Lower lobe of right lung (tissue), 2 donors: ENCODE measurements at regions not wholly inside any gene's neighbourhood (a gene's known extent, or its start where the extent isn't known, plus 50 kb on each side); places are given as distances from the start of the nearest gene placed in this dataset.

Source experiments
- ATAC-seq, 2 donors: fragments of 200-7000 bp; cut with Tn5 transposase; one replicate each; pipeline ENCODE4 v1.9.1; 2020 to 2022; ENCODE audit warnings: mild to moderate bottlenecking in 2 of 2, moderate library complexity in 2 of 2
- DNase-seq: peaks from one replicate; pipeline ENCODE4 v3.0.0-alpha.2; 2020
- H3K27ac ChIP-seq: fragments of 200-600 bp; one replicate; pipeline ENCODE4 v1.8.0; 2022
- H3K27me3 ChIP-seq: fragments of 200-600 bp; one replicate; pipeline ENCODE4 v1.8.0; 2022; ENCODE audit warnings: low read depth
- H3K36me3 ChIP-seq: fragments of 200-600 bp; one replicate; pipeline ENCODE4 v1.8.0; 2022; ENCODE audit warnings: mild to moderate bottlenecking
- H3K4me1 ChIP-seq: fragments of 200-600 bp; one replicate; pipeline ENCODE4 v1.8.0; 2022
- H3K4me3 ChIP-seq: fragments of 200-600 bp; one replicate; pipeline ENCODE4 v1.8.0; 2022; ENCODE audit warnings: mild to moderate bottlenecking
- H3K9me3 ChIP-seq: fragments of 200-600 bp; one replicate; pipeline ENCODE4 v1.8.0; 2022
- CTCF ChIP-seq: fragments of 200-600 bp; IDR thresholded peaks from one replicate; pipeline ENCODE4 v1.8.0; 2022; ENCODE audit warnings: antibody characterized with exemption, mild to moderate bottlenecking
- intact Hi-C: fragments of 100-400 bp; cut with DNase I; formaldehyde crosslinking; loops from one replicate; pipeline ENCODE4 v1.11.0; 2022
- donor health status: DM: no; HTN: yes; CAD: no; lungs with severe emphysema.

DNA sequence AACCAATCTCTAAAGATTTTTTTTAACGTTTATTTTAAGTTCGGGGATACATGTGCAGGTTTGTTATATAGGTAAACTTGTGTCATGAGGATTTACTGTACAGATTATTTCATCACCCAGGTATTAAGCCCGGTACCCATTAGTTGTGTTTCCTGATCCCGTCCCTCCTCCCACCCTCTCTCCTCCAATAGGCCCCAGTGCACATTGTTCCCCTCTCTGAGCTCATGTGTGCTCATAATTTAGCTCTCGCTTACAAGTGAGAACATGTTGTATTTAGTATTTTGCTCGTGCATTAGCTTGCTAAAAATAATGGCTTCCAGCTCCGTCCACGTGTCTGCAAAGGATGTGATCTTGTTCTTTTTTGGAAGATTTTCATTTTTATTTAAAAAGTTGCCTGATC lies 2309.4 kb upstream of the AGA start:
- Histone ChIP-seq H3K4me3 (no peak overlapping the region), H3K27me3 (no peaks in the 10 kb centered on the region), H3K9me3 (no peaks in the 10 kb centered on the region), H3K4me1 (no peaks in the 10 kb centered on the region), H3K27ac (no peak overlapping the region), H3K36me3 (no peaks in the 10 kb centered on the region)
- no peak for TF ChIP-seq CTCF
- intact Hi-C loops = no loop called here
- ATAC-seq (no peak), DNase-seq (no peak)

GRCh38 chr4:179755322-179755721 lies 2313.1 kb upstream of the AGA start:
- no peaks in the 10 kb centered on the region for H3K36me3 ChIP-seq
- intact Hi-C loops = no loop called here
- no peak for TF ChIP-seq CTCF
- H3K4me1 ChIP-seq = no peaks in the 10 kb centered on the region
- H3K27ac ChIP-seq = no peak overlapping the region
- no peaks in the 10 kb centered on the region for H3K9me3 ChIP-seq
- H3K4me3 ChIP-seq = no peak overlapping the region
- DNase-seq (no peak), ATAC-seq (no peak)
- H3K27me3 ChIP-seq = no peaks in the 10 kb centered on the region

DNA sequence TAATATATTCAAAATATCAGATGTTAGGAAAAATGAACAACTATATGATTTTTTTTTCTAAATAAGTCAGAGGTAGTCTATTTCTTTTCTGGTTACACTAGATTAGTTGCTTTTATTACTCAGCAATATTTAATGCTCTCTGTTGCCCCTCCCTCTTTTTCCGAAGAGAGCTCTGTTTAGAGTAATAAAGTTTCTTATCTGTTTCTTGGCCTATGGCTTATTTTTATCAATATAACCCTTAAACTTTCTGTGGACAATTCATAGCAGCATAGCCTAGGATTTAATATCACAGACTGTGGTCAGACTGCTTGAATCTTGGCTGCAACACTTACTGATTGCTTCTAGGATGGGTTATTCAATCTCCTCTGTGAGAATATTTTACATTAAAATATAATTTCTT lies 2315.4 kb upstream of the AGA start:
- TF ChIP-seq CTCF = no peak
- no peak overlapping the region for H3K27ac ChIP-seq
- no peaks in the 10 kb centered on the region for H3K9me3 ChIP-seq
- no peak for DNase-seq
- no peak overlapping the region for H3K4me3 ChIP-seq
- no peaks in the 10 kb centered on the region for H3K4me1 ChIP-seq
- no peak for ATAC-seq
- H3K27me3 ChIP-seq = no peaks in the 10 kb centered on the region
- no peaks in the 10 kb centered on the region for H3K36me3 ChIP-seq
- intact Hi-C loops = no loop called here

- Histone ChIP-seq H3K4me1 (no peaks in the 10 kb centered on the region), H3K36me3 (no peaks in the 10 kb centered on the region), H3K4me3 (no peak overlapping the region), H3K27ac (no peak overlapping the region), H3K9me3 (no peaks in the 10 kb centered on the region), H3K27me3 (no peaks in the 10 kb centered on the region)
- ATAC-seq = no peak
- intact Hi-C loops = no loop called here
- TF ChIP-seq CTCF = no peak
- no peak for DNase-seq
Measured at GRCh38 chr4:179762840-179763239, 2320.6 kb upstream of the AGA start.

DNA sequence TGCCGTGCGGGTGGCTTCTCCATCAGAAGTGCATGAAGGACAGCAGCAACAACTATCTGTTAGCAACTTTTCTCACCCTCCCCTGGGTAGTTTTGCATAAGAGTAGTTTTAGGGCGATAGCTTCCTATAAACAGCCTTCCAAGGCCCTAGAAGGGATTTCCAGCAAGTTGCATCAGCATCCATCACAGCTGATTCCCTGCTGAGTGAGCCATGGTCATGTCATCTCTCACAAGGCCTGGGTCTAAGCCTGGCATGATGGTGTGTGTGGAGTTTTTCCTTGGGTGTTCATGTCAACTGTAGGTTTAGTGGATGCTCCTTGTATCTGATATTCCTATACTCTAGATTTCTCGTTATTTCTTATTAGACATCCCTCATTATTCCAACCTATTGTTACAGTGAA lies 2324.7 kb upstream of the AGA start:
- Histone ChIP-seq H3K27ac (no peak overlapping the region), H3K36me3 (no peaks in the 10 kb centered on the region), H3K9me3 (no peaks in the 10 kb centered on the region), H3K4me1 (no peaks in the 10 kb centered on the region), H3K27me3 (no peaks in the 10 kb centered on the region), H3K4me3 (no peak overlapping the region)
- ATAC-seq (no peak), DNase-seq (no peak)
- intact Hi-C loops = no loop called here
- no peak for TF ChIP-seq CTCF

GRCh38 chr4:179768996-179769395 lies 2326.8 kb upstream of the AGA start:
- H3K4me3 ChIP-seq = no peak overlapping the region
- no peaks in the 10 kb centered on the region for H3K27me3 ChIP-seq
- H3K27ac ChIP-seq = no peak overlapping the region
- DNase-seq (no peak), ATAC-seq (no peak)
- no peaks in the 10 kb centered on the region for H3K9me3 ChIP-seq
- H3K36me3 ChIP-seq = no peaks in the 10 kb centered on the region
- H3K4me1 ChIP-seq = no peaks in the 10 kb centered on the region
- no peak for TF ChIP-seq CTCF
- intact Hi-C loops = no loop called here
